ENCODE measurements at regions not wholly inside any gene's neighbourhood (a gene's known extent, or its start where the extent isn't known, plus 50 kb on each side); places are given as distances from the start of the nearest gene placed in this dataset.

GRCh38 chr5:161216877-161217276, 329.6 kb downstream of the GABRB2 start:
- no peaks in the 10 kb centered on the region for H3K4me1 ChIP-seq (ENCODE audit: control insufficient read depth in 1 of 2, insufficient read depth in 2 of 2, low read depth in 1 of 2, low read length in 1 of 2)
- H3K9me2 ChIP-seq: no peaks in the 10 kb centered on the region
- no peaks in the 10 kb centered on the region for H3K36me3 ChIP-seq (replicated peaks in 1 of 2; ENCODE audit: control insufficient read depth in 1 of 2, insufficient read depth in 2 of 2, low read length in 1 of 2)
- POLR2A ChIA-PET: no interaction called here
- no peaks in the 10 kb centered on the region for H3K79me2 ChIP-seq (ENCODE audit: insufficient read depth)
- no peaks in the 10 kb centered on the region for H3K27me3 ChIP-seq (ENCODE audit: insufficient read depth)
- H3K27ac ChIP-seq (ENCODE audit: low read depth in 2 of 2, low read length in 1 of 2): no peak overlapping the region
- H3K4me2 ChIP-seq: no peak overlapping the region
- no peak overlapping the region for H2AFZ ChIP-seq (ENCODE audit: low read depth)
- TF ChIP-seq NFIC (IDR thresholded peaks at IDR 0.05; ENCODE audit: borderline replicate concordance) (no peak), GABPA (IDR thresholded peaks at IDR 0.05; ENCODE audit: low read depth) (no peak), NRF1 (IDR thresholded peaks at IDR 0.05; ENCODE audit: low read depth, low read length) (no peak), GATA2 (CRISPR knock-in tag; IDR thresholded peaks at IDR 0.05) (no peak), TCF12 (IDR thresholded peaks at IDR 0.05) (no peak), POLR2AphosphoS5 (IDR thresholded peaks at IDR 0.05; ENCODE audit: low read depth, low read length) (no peak), SMC3 (IDR thresholded peaks at IDR 0.05; ENCODE audit: low read depth, low read length) (no peak), MEF2A (IDR thresholded peaks at IDR 0.05; ENCODE audit: borderline replicate concordance, low read depth) (no peak), TAF1 (IDR thresholded peaks at IDR 0.05; ENCODE audit: borderline replicate concordance, low read depth, low read length) (no peak), FOXM1 (IDR thresholded peaks at IDR 0.05; ENCODE audit: low read depth) (no peak)
- TF ChIP-seq, protein P1, sequence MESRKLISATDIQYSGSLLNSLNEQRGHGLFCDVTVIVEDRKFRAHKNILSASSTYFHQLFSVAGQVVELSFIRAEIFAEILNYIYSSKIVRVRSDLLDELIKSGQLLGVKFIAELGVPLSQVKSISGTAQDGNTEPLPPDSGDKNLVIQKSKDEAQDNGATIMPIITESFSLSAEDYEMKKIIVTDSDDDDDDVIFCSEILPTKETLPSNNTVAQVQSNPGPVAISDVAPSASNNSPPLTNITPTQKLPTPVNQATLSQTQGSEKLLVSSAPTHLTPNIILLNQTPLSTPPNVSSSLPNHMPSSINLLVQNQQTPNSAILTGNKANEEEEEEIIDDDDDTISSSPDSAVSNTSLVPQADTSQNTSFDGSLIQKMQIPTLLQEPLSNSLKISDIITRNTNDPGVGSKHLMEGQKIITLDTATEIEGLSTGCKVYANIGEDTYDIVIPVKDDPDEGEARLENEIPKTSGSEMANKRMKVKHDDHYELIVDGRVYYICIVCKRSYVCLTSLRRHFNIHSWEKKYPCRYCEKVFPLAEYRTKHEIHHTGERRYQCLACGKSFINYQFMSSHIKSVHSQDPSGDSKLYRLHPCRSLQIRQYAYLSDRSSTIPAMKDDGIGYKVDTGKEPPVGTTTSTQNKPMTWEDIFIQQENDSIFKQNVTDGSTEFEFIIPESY (IDR thresholded peaks at IDR 0.05; ENCODE audit: borderline replicate concordance, low read depth): no peak
- TF ChIP-seq, protein P2, sequence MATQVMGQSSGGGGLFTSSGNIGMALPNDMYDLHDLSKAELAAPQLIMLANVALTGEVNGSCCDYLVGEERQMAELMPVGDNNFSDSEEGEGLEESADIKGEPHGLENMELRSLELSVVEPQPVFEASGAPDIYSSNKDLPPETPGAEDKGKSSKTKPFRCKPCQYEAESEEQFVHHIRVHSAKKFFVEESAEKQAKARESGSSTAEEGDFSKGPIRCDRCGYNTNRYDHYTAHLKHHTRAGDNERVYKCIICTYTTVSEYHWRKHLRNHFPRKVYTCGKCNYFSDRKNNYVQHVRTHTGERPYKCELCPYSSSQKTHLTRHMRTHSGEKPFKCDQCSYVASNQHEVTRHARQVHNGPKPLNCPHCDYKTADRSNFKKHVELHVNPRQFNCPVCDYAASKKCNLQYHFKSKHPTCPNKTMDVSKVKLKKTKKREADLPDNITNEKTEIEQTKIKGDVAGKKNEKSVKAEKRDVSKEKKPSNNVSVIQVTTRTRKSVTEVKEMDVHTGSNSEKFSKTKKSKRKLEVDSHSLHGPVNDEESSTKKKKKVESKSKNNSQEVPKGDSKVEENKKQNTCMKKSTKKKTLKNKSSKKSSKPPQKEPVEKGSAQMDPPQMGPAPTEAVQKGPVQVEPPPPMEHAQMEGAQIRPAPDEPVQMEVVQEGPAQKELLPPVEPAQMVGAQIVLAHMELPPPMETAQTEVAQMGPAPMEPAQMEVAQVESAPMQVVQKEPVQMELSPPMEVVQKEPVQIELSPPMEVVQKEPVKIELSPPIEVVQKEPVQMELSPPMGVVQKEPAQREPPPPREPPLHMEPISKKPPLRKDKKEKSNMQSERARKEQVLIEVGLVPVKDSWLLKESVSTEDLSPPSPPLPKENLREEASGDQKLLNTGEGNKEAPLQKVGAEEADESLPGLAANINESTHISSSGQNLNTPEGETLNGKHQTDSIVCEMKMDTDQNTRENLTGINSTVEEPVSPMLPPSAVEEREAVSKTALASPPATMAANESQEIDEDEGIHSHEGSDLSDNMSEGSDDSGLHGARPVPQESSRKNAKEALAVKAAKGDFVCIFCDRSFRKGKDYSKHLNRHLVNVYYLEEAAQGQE (IDR thresholded peaks at IDR 0.05; ENCODE audit: low read depth, low read length): no peak
- no peaks in the 10 kb centered on the region for H3K9me3 ChIP-seq
- H3K4me3 ChIP-seq (ENCODE audit: low read depth in 2 of 2, low read length in 1 of 2): no peak overlapping the region
- H4K20me1 ChIP-seq (ENCODE audit: insufficient read depth): no peaks in the 10 kb centered on the region
- 0% methylated on average over 3 of the region's 3 CpGs for WGBS (ENCODE audit: low lambda C conversion rate)
- no peak for DNase-seq
- H3K9ac ChIP-seq: no peak overlapping the region
- CTCF ChIA-PET: no interaction called here
- H3F3A ChIP-seq (replicated peaks; ENCODE audit: insufficient read depth): no peaks in the 10 kb centered on the region

- DNase-seq: no peak
- Histone ChIP-seq H3K79me2 (ENCODE audit: insufficient read depth) (no peaks in the 10 kb centered on the region), H3K27ac (ENCODE audit: low read depth in 2 of 2, low read length in 1 of 2) (no peak overlapping the region), H3K4me2 (no peak overlapping the region), H3K9me3 (no peaks in the 10 kb centered on the region), H3K36me3 (replicated peaks in 1 of 2; ENCODE audit: control insufficient read depth in 1 of 2, insufficient read depth in 2 of 2, low read length in 1 of 2) (no peaks in the 10 kb centered on the region), H3K4me1 (ENCODE audit: control insufficient read depth in 1 of 2, insufficient read depth in 2 of 2, low read depth in 1 of 2, low read length in 1 of 2) (no peaks in the 10 kb centered on the region), H3K4me3 (ENCODE audit: low read depth in 2 of 2, low read length in 1 of 2) (no peak overlapping the region), H3K9me2 (no peaks in the 10 kb centered on the region), H2AFZ (ENCODE audit: low read depth) (no peak overlapping the region), H3K27me3 (ENCODE audit: insufficient read depth) (no peaks in the 10 kb centered on the region), H3K9ac (no peak overlapping the region), H4K20me1 (ENCODE audit: insufficient read depth) (no peaks in the 10 kb centered on the region), H3F3A (replicated peaks; ENCODE audit: insufficient read depth) (no peaks in the 10 kb centered on the region)
- 0% methylated on average over 1 of the region's 1 CpG for WGBS (ENCODE audit: low lambda C conversion rate)
- POLR2A ChIA-PET: no interaction called here
- CTCF ChIA-PET: no interaction called here
- TF ChIP-seq POLR2AphosphoS5 (IDR thresholded peaks at IDR 0.05; ENCODE audit: low read depth, low read length) (no peak), MXI1 (IDR thresholded peaks at IDR 0.05; ENCODE audit: low read depth, low read length) (no peak), FOSL2 (IDR thresholded peaks at IDR 0.05; ENCODE audit: borderline replicate concordance, low read depth) (no peak), NFIC (IDR thresholded peaks at IDR 0.05; ENCODE audit: borderline replicate concordance) (no peak), JUND (IDR thresholded peaks at IDR 0.05) (no peak), NRF1 (IDR thresholded peaks at IDR 0.05; ENCODE audit: low read depth, low read length) (no peak), RXRA (IDR thresholded peaks at IDR 0.05; ENCODE audit: borderline replicate concordance, low read depth) (no peak), RCOR1 (IDR thresholded peaks at IDR 0.05; ENCODE audit: low read length) (no peak), GATA2 (CRISPR knock-in tag; IDR thresholded peaks at IDR 0.05) (no peak), TEAD4 (IDR thresholded peaks at IDR 0.05; ENCODE audit: borderline replicate concordance, insufficient read depth) (no peak)
- TF ChIP-seq, protein P3, sequence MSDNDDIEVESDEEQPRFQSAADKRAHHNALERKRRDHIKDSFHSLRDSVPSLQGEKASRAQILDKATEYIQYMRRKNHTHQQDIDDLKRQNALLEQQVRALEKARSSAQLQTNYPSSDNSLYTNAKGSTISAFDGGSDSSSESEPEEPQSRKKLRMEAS (IDR thresholded peaks at IDR 0.05; ENCODE audit: low read depth): no peak
- TF ChIP-seq, protein P1 (IDR thresholded peaks at IDR 0.05; ENCODE audit: borderline replicate concordance, low read depth): no peak
- TF ChIP-seq, protein P4, sequence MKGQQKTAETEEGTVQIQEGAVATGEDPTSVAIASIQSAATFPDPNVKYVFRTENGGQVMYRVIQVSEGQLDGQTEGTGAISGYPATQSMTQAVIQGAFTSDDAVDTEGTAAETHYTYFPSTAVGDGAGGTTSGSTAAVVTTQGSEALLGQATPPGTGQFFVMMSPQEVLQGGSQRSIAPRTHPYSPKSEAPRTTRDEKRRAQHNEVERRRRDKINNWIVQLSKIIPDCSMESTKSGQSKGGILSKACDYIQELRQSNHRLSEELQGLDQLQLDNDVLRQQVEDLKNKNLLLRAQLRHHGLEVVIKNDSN (IDR thresholded peaks at IDR 0.05; ENCODE audit: borderline replicate concordance, low read depth): no peak
These were observed 334.3 kb downstream of the GABRB2 start for GRCh38 chr5:161212123-161212712.

Data from SK-N-SH (cell line).